ENCODE measurements at regions not wholly inside any gene's neighbourhood (a gene's known extent, or its start where the extent isn't known, plus 50 kb on each side); places are given as distances from the start of the nearest gene placed in this dataset.

DNA sequence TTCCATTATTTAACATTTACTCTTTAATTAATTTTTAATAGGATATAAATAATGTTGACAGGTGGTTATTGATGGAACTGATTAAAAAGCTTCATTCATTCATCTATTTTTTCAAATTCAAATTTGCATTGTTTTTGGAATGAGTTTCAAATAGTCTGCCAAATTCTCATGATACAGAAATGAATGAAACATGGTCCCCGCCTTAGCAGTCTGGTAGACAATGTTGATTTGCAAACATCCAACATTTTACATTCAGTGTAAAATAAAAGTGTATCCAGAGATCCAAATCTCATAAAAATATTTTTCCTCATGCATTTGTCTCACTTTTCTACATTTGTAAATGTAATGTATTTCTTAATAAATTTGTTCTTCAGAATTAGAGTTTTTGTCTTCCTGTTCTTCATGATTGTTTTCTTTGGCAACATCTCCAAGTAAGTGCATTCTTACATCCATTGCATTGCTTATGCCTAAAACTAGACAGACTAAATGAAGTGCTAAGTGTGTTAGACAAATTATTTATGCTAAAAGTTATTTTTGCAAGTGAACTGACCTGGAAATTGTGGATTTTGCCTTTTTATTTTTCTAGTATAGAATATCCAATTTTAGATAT lies 142.3 kb downstream of the PCDH18 start:
- no peak for TF ChIP-seq POLR2A (IDR thresholded peaks at IDR 0.05)
- TF ChIP-seq, protein P1, sequence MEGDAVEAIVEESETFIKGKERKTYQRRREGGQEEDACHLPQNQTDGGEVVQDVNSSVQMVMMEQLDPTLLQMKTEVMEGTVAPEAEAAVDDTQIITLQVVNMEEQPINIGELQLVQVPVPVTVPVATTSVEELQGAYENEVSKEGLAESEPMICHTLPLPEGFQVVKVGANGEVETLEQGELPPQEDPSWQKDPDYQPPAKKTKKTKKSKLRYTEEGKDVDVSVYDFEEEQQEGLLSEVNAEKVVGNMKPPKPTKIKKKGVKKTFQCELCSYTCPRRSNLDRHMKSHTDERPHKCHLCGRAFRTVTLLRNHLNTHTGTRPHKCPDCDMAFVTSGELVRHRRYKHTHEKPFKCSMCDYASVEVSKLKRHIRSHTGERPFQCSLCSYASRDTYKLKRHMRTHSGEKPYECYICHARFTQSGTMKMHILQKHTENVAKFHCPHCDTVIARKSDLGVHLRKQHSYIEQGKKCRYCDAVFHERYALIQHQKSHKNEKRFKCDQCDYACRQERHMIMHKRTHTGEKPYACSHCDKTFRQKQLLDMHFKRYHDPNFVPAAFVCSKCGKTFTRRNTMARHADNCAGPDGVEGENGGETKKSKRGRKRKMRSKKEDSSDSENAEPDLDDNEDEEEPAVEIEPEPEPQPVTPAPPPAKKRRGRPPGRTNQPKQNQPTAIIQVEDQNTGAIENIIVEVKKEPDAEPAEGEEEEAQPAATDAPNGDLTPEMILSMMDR (IDR thresholded peaks at IDR 0.05): no peak
- H3K36me3 ChIP-seq: no peaks in the 10 kb centered on the region
- intact Hi-C loops (cut with DNase I): no loop called here
- ATAC-seq: no peak
- H3K27me3 ChIP-seq: no peaks in the 10 kb centered on the region
- H3K4me3 ChIP-seq: no peak overlapping the region
- H3K27ac ChIP-seq: no peak overlapping the region
- H3K9me3 ChIP-seq: no peaks in the 10 kb centered on the region
- no peaks in the 10 kb centered on the region for H3K4me1 ChIP-seq
- no peak for DNase-seq
- 94% methylated on average over 1 of the region's 1 CpG for WGBS (ENCODE audit: insufficient coverage, low coverage, low lambda C conversion rate, missing lambda C conversion rate)

DNA sequence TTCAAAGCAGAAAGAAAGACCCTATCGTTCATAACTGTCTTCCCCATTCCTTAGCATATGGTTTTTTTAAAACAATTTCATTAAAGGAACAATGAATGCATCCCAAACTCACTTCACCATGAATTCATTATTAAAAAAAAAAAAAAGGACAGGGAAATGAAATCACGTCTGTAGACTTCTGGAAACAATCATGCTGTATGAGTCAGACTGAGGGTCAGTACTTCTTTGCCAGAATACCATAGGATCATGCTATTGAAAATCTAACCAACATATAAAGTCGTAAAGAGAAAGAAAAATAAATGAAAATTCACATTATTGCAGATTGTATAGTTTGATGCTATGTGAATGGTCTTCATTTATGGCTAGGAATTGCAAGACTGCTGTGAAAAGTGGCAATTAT lies 144.4 kb downstream of the PCDH18 start:
- H3K4me3 ChIP-seq: no peak overlapping the region
- H3K36me3 ChIP-seq: no peaks in the 10 kb centered on the region
- no peaks in the 10 kb centered on the region for H3K9me3 ChIP-seq
- DNase-seq (no peak), ATAC-seq (no peak)
- WGBS (ENCODE audit: insufficient coverage, low coverage, low lambda C conversion rate, missing lambda C conversion rate): 31% methylated on average over 3 of the region's 3 CpGs
- no peaks in the 10 kb centered on the region for H3K27me3 ChIP-seq
- no peak overlapping the region for H3K27ac ChIP-seq
- TF ChIP-seq, protein P1 (IDR thresholded peaks at IDR 0.05): no peak
- TF ChIP-seq POLR2A (IDR thresholded peaks at IDR 0.05): no peak
- H3K4me1 ChIP-seq: no peaks in the 10 kb centered on the region
- intact Hi-C loops (cut with DNase I): no loop called here

DNA sequence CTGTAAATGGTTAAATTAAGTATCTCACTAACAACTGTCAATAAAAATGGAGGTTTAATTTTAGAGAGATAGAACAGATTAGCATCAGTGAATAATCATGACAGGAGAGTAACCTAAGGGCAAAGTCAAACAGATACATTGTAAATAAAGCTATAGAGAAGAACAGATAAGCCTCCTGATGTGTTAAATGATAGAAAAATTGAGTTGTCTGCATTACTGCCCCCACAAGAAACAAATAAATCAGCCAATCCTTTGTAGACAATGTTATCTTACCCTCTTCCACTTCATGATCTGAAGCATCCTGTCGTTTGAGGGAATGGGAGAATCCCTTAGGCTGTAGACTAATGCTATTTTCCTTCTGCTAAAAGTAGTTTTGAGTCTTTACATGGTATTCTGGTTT lies 147.8 kb downstream of the PCDH18 start:
- Histone ChIP-seq H3K36me3 (no peaks in the 10 kb centered on the region), H3K27me3 (no peaks in the 10 kb centered on the region)
- WGBS (ENCODE audit: insufficient coverage, low coverage, low lambda C conversion rate, missing lambda C conversion rate): 22% methylated on average over 1 of the region's 1 CpG

DNA sequence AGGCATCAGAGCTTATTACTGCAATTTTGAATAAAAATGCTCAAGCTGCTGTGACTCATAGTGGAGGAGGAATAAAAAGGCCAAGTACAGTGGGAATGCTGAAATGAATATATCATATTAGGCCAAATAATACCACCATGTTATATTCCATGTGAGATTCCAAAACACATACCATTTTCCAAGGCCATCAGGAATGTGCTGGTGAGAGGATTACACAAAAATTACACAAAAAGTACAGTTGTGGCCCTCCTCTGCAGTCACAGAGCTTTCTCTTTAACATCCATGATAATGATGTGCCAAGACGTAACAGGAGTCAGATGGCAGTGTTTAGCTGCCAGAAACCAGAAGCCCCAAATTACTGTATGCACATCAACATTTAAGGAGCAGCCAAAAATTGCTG lies 153.5 kb downstream of the PCDH18 start:
- H3K27ac ChIP-seq: no peak overlapping the region
- intact Hi-C loops (cut with DNase I): no loop called here
- TF ChIP-seq POLR2A (IDR thresholded peaks at IDR 0.05): no peak
- TF ChIP-seq, protein P1 (IDR thresholded peaks at IDR 0.05): no peak
- H3K4me1 ChIP-seq: no peaks in the 10 kb centered on the region
- H3K4me3 ChIP-seq: no peak overlapping the region
- DNase-seq: no peak
- ATAC-seq: no peak
- WGBS (ENCODE audit: insufficient coverage, low coverage, low lambda C conversion rate, missing lambda C conversion rate): 30% methylated on average over 1 of the region's 1 CpG
- no peaks in the 10 kb centered on the region for H3K27me3 ChIP-seq
- no peaks in the 10 kb centered on the region for H3K36me3 ChIP-seq
- H3K9me3 ChIP-seq: no peaks in the 10 kb centered on the region

More for the DNA sequence above, 147.8 kb downstream of the PCDH18 start:
- TF ChIP-seq, protein P1 (IDR thresholded peaks at IDR 0.05): no peak
- no peak for TF ChIP-seq POLR2A (IDR thresholded peaks at IDR 0.05)
- no peaks in the 10 kb centered on the region for H3K4me1 ChIP-seq
- no peak for DNase-seq
- no peaks in the 10 kb centered on the region for H3K9me3 ChIP-seq
- ATAC-seq: no peak
- H3K27ac ChIP-seq: no peak overlapping the region
- no peak overlapping the region for H3K4me3 ChIP-seq
- intact Hi-C loops (cut with DNase I): no loop called here

DNA sequence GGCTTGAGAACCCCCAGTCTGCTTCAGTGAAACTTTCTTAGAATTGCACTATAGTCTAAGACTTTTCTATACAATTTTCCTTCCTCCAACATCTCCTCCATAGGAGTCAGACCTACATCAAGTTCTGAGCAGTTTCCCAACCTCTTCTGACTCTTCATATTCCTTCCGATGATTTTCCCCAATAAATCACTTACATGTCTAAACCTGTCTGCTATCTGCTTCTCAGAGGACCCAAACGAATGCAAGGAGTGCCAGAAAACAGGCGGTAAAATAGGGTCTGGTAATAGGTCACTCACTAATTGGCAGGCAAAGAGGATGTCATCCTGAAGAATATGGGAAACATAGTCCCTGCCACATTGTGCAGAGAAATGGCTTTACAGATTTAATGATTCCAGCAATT lies 153.9 kb downstream of the PCDH18 start:
- TF ChIP-seq POLR2A (IDR thresholded peaks at IDR 0.05): no peak
- TF ChIP-seq, protein P1 (IDR thresholded peaks at IDR 0.05): no peak
- no peak for DNase-seq
- no peak overlapping the region for H3K4me3 ChIP-seq
- no peak overlapping the region for H3K27ac ChIP-seq
- no peak for ATAC-seq
- intact Hi-C loops (cut with DNase I): no loop called here
- 60% methylated on average over 3 of the region's 3 CpGs for WGBS (ENCODE audit: insufficient coverage, low coverage, low lambda C conversion rate, missing lambda C conversion rate)
- no peaks in the 10 kb centered on the region for H3K4me1 ChIP-seq
- no peaks in the 10 kb centered on the region for H3K27me3 ChIP-seq
- no peaks in the 10 kb centered on the region for H3K9me3 ChIP-seq
- H3K36me3 ChIP-seq: no peaks in the 10 kb centered on the region
